GM19023 (cell line): ENCODE measurements at regions not wholly inside any gene's neighbourhood (a gene's known extent, or its start where the extent isn't known, plus 50 kb on each side); places are given as distances from the start of the nearest gene placed in this dataset.

ENCODE experiments used
- ATAC-seq: cut with Tn5 transposase; IDR thresholded peaks from one replicate; pipeline ENCODE4 v1.9.1; 2021; ENCODE audit warnings: mild to moderate bottlenecking, moderate library complexity; ENCODE audit not compliant: unreplicated experiment

DNA sequence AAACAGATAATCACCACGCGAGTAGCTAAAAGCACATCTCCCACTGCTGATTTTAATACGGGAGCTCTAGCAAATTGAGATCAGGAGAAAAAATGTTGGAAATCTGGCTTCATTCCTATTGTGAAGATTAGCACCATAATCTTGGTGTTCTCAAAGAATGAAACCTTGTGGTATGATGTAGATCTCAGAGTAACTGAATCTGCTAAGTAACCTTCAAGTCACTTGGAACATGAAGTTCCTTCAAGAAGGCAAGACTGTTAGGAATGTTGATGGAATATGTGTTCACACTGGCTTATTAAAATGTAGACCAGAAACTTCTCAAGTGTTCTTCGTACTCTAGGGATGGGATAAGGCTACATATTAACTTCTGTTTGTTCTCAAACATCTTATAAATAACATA lies 117.4 kb upstream of the CHRM3 start:
- ATAC-seq, result no peak

DNA sequence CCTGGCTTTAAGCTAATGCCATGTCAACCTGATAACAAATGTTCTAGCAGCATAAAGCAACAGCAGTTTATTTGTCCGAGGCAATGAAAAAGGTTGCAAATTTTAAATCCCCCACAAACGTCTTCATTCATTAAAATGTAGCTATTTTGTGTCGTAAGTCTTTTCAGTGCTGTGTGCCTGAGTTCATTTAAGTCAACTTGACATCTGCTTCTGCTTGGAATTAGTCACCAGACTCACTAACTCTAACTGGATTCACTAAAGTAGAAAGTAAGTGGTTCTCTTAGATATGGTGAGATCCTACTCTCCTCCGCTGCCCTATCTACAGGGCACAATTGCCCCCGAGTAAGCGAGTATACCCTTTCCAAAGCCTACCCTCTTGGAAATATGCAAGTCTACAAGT lies 118.4 kb upstream of the CHRM3 start:
- no peak for ATAC-seq

DNA sequence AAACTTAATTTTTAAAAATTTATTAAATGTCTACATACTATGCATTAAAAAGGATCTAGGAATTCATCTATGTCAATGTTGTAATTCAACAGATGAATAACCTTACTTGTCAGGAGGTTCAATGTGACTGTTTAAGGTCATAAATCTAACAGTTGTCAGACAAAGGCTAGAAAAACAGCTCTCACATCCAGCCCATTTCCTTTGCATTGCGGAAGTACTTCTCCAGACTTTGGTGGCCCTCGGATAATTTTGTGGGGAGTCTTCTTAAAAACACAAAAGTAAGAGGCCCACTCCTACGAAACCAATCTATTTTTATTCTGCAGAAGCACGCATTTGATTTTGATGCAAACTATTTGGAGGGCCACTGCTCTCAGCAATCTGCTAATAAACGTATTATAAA lies 122.6 kb upstream of the CHRM3 start:
- ATAC-seq, result no peak

DNA sequence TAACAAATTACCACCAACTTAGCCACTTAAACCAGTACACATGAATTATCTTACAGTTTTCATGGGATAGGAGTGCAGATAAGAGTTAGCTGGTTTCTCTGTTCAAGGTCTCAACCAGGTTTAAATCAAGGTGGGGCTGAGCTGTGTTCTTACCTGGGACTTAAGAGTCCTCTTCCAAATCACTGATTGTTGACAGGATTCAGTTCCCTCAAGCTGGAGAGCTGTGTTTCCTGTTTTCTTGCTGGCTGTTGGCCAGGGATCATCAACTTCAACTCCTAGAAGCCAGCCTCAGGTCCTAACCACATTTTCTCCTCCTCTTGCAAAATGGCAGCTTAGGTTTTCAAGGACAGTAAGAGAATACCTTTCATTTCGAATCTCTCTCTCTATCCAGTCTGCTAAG lies 123.8 kb upstream of the CHRM3 start:
- ATAC-seq, result no peak

DNA sequence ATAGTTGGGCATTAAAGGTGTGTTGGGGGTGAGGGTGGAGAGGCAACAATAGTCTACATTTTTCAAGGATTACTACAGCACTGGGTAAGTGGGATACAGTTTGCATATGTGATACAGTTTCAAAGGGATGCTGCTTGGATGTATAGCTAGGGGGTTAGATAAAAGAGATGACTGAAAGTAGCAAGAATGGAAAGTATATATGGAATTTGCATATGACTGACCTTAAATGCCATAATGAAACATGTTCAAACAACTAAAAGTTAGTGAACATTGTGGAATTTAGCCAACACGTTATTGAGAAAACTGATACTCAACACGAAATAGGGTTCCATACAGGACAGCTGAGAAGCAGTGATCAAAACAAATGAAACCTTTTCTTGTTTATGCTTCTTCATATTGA lies 124.8 kb upstream of the CHRM3 start:
- no peak for ATAC-seq

DNA sequence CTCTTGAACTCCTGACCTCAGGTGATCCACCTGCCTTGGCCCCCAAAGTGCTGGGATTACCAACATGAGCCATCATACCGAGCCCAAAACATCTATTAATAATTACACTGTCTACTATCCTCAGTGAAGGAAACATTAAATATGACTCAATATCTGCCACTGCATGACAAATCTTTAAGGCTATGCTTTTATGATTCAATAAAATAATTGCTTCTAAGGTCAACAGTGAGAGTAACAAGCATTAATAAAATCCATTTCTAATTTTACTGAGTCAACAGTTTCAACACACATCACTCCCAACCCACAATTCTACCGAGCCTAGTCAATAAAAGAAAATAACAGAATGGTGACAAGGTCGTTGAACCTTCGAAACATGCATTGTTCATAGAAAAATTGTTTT lies 125.5 kb upstream of the CHRM3 start:
- ATAC-seq, result no peak

DNA sequence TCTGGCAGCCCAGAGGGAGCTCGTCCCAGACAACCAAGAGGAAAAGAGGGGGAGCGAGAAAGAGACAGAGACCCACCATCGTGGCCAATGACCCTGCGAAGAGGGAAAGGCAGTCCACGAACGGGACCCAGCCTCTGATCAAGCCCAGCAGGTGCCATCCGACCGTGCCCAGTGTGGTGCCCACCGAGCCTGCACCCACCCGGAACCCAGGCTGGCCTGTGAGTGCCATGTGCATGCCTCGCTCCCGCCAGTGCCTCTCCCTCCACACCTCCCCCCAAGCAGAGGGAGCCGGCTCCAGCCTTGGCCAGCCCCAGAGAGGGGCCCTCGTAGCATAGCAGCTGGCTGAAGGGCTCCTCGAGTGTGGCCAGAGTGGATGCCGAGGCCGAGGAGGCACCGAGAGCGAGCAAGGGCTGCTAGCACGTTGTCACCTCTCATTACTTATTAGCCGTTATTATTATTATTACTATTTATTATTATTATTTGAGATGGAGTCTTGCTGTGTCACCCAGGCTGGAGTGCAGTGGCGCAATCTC lies 130.7 kb upstream of the CHRM3 start:
- ATAC-seq, result no peak

DNA sequence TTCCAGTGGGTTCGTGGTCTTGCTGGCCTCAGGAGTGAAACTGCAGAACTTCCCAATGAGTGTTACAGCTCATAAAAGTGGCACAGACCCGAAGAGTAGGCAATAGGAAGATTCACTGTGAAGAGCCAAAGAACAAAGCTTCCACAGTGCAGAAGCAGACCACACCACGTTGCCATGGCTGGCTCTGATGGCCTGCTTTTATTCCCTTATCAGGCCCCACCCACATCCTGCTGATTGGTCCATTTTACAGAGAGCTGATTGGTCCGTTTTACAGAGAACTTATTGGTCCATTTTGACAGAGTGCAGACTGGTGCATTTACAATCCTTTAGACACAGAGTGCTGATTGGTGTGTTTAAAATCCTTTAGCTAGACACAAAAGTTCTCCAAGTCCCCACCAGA lies 131.4 kb upstream of the CHRM3 start:
- no peak for ATAC-seq

DNA sequence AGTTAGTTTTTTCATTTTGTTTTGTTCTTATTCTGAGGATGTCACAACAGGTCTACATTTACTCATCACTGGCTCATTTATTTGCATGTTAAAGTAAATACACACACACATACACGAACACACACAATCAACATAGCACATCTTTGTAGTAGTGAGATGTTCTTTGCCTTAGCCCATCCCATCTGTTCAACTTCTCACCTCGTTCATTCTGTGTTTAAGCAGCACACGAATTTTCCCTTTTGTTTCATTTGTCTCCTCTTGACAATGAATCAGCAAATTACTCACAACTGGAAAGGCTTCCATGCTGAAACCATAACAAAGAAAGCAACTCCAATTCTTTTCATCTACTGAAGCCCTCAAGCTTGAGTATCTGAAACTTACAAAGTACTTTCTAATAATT lies 133.3 kb upstream of the CHRM3 start:
- ATAC-seq, result no peak

DNA sequence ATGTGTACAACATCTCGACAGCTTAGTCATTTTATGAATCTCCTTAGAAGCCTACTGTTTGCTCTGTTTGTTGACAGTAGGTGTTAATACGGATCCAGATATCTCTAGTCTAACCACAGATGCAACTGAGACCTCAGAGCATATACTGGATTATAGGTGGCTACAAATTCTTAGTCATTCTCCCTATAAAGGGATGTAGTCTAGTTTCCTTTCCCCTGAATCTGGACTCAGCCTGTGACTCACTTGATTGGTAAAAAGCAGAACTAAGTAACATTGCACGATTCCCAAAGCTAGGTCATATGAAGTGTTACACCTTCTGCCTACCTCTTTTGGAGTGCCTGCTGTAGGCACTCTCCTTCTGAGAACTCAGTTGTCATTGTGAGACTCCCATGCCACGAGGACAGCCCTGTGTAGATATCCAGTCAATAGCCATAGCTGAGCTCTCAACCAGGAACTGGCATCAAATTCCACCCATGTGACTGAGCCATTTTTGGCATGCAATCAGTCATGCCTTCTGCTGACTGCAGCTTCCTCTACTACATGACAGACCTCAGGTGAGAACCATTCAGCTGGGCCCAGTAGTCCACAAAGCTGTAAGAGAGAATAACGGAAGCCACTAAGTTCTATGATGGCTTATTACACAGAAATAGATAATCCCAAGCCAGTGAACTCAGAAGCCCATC lies 135.9 kb upstream of the CHRM3 start:
- no peak for ATAC-seq

DNA sequence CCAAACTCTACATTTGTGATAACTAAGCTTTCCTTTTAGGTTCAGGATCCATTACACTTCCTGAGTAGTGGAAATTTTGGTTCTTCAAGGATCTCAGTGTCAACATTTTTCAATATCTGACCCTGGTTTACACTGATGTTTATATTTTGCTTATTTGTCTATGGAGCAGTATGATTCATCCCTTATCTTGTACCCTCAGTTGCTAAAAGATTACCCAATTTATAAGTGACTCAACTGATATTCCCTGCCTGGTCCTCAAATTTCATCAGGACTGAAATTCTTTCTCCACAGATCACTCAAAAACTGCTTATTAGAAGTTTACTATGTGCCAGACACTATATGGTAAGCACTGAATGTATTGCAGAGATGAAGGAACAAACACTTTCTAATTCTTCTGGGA lies 139.1 kb upstream of the CHRM3 start:
- ATAC-seq, result no peak

DNA sequence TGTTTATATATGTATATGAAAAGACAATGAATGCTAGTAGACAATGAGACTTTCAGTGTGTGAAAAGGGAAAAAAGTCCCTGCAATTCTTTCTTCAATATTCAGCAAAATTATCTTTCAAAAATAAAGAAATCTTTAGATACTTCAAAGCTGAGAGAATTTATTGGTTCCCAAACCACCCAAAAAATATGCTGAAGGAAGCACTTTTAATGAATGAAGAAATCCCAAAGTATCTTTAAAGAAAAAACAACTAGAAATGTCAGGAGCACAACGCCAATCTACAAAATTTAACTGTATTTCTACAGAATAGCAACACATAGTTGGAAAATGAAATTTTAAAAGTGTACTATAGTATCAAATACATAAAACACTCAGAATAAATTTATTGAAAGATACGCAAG lies 142.3 kb upstream of the CHRM3 start:
- ATAC-seq, result no peak

DNA sequence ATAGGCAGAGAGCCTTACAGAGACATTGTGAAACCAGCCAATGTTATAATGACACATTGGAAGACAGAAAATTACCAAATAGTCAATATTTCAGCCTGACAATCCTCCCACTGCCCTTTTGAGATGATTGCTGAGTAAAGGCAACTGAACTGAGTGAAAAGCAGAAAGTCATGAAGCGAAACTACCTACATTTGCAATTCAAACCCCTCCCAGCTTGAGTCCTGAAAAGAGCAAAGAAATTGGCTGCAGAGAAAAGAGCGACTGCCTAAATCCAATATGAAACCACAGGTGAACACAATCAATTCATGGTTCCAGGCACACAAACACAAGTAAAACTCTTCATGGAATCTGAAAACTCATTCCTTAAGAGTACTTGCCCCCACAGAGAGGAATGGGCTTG lies 143.4 kb upstream of the CHRM3 start:
- no peak for ATAC-seq

DNA sequence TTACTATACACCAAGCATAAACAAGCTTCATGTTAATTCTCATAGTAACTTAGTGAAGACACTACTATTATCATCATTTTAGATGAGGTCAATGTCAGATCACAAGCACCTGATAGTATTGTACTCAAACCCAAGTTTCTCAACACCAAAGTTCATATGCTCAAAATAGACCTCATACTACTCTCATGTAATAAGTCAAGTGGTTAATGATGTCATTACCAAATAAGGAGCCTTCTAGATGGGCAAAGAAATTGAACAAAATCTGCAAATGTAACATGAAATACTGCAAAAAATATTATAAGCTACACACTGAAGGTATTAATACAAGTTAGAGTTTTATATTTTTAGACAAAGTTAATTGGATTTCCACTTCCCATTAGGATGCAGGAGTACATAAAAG lies 144.0 kb upstream of the CHRM3 start:
- ATAC-seq, result no peak

DNA sequence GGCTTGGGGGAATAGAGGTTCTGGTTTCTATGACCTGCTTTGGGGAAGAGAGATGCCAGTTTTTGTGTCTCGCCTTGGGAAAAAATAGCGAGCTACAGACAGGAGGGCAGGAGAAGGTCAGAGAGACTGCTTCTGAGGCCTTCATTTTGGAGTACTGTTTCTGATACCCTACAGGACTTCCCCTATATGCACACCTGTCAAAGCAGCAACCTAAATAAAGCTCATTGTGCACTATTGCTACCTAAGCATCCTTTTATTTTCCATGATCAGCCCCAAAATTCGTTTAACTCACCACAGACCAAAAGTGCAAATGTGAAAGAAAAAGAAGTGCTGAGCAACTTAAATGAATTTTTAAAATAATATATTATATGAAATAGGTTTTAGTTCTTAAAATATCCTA lies 145.6 kb upstream of the CHRM3 start:
- ATAC-seq, result no peak

DNA sequence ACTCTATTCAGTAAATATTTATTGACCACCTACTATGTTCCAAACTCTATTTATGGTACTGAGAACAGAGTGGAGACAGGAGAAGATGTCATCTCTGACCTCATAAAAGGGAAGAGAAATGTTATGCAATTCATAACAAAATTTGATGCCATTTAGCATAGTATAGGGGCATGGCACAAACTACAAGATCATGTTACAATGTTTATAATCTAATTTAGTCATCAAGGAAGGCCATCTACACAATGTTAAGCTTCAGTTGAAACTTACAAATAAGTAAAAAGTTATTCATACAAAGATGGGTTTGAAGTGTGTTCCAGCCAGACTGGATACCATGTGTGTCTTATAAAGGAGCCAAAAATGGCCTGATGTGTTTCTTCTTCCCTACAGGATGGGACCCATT lies 146.8 kb upstream of the CHRM3 start:
- no peak for ATAC-seq

DNA sequence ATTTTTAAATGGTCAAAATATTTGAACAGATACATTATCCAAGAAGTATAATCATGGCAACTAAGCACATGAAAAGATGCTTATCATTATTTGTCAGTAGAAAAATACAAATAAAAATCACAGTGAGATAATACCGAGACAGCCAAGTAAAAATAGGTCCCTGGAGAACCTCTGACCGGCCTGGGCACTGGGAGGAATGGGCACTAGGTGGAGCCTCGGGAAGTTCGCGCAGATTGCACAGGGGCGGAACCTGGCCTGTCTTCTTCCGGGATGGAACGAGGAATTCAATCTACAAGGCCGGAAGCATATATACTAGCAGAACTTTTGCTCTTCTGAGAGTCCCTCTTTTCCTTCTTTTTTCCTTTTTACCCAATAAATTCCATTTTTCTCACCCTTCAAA lies 148.5 kb upstream of the CHRM3 start:
- ATAC-seq, result no peak

DNA sequence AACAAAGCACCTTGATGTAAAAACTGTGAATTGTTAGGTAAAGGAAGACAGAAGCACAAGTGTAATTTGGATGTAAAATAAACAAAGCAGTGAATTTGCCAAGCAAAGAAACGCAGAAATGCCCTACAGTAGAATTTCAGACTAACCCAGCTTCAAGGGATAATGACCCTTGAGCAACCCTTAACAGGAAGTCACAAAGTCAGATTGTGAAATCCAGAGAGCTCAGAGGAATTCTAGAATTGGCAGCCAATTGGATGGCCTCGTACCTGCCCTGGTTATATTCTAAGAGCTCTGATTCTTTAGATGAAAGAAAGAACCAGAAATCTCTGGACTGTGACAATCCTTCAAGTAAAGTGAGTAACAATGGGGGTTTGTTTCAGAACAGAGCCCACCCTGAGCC lies 152.7 kb upstream of the CHRM3 start:
- no peak for ATAC-seq

DNA sequence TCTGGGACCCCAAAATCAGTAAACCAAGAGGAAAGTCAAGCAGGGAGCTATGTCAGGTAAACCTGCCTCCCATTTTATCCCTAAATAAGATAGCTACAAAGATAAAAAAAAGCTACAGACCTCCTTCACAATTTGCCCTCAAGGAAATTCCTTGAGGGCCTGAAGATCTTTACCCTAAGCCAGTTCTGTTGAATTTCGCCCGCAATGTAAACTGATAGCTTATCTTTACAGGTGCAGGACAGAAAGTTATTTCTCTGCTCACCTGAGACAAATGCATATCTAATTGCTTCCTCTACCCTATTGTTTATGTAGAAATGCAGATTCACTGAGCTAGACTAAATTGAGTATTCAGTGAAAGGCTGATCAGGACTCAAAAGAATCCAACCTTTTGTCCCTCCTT lies 153.4 kb upstream of the CHRM3 start:
- ATAC-seq, result no peak

DNA sequence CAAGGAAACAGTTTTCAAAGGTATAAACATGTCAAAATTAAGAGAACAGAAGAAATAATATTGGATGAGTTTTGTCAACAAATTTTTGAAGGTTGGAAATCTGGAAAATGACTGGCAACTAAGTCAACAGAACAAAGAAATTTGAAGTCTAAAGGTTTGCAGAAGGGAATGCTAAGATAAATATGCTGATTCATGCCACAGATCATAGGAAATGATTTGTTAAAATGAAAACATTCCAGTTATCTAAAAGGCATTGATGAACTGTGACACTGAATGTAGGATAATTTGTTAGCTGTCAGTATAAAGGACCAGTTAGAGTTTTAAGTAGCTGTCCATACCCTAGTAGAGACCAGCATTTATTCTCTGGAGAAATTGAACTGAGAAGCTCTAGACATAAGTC lies 157.9 kb upstream of the CHRM3 start:
- ATAC-seq, result no peak

DNA sequence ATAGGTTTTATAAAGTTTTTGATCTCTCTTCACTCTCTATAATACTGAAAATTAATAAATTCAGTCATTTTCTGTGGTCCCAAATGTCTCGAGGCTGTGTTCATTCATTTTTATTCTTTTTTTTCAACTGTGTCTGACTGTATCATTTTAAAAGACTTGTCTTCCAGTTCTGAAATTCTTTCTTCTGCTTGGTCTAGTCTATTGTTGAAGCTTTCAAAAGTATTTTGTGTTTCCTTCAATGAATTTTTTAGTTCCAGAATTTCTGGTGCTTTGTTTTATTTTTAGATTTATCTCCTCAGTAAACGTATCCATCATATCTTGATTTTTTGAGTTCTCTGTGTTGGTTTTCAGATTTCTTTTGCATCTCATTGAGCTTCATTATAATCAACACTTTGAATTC lies 161.0 kb upstream of the CHRM3 start:
- no peak for ATAC-seq

DNA sequence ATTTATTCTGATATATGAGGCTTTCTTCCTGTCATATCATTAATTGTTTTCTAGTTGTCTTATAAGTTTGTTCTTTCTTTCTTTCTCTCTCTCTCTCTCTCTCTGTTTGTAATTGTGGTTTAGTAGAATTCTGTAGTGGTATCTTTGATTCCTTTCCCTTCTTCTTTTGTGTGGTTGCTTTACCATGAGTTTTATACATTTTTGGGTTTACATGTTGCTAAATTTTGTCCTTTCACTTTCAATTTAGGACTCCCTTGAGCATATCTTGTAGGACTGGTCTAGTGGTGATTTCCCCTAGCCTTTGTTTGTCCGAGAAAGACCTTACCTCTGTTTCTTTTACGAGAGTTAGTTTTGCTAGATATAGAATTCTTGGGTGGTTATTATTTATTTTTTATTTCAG lies 162.3 kb upstream of the CHRM3 start:
- no peak for ATAC-seq

DNA sequence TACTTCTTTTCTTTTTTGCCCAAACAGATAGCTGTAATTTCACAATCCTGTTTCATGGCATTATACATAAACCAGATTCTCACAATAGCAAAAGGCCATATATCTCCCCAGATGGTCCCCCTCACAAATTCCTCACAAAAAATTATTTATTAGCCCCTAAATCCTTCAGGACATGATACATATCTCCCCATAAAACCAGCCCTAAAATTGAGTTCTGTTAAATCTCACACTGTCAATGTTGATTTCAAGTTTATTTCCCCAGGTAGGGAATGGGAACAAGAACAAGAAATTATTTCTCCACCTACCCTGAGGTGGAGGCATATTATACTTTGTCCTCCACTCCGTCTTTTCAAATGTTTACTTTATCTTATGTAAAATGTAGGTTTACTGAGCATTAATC lies 163.4 kb upstream of the CHRM3 start:
- ATAC-seq, result no peak
